Parathyroid adenoma (tissue), 2 donors: ENCODE measurements at regions not wholly inside any gene's neighbourhood (a gene's known extent, or its start where the extent isn't known, plus 50 kb on each side); places are given as distances from the start of the nearest gene placed in this dataset.

ENCODE experiments used
- H2AFZ ChIP-seq: fragments of 300-600 bp; sonication (generic); one replicate; pipeline ENCODE4 v1.7.0; 2017; ENCODE audit warnings: antibody characterized with exemption, mild to moderate bottlenecking
- H3K27ac ChIP-seq: fragments of 300-600 bp; sonication (generic); one replicate; pipeline ENCODE4 v1.7.0; 2017
- H3K27me3 ChIP-seq: fragments of 300-600 bp; sonication (generic); one replicate; pipeline ENCODE4 v1.7.0; 2017; ENCODE audit warnings: low read length; ENCODE audit not compliant: control insufficient read depth, insufficient read depth
- H3K36me3 ChIP-seq: fragments of 300-600 bp; sonication (generic); one replicate; pipeline ENCODE4 v1.7.0; 2017; ENCODE audit warnings: low read length; ENCODE audit not compliant: control insufficient read depth, insufficient read depth
- H3K4me1 ChIP-seq: fragments of 300-600 bp; sonication (generic); one replicate; pipeline ENCODE4 v1.7.0; 2017; ENCODE audit warnings: control low read depth
- H3K4me2 ChIP-seq: fragments of 300-600 bp; sonication (generic); one replicate; pipeline ENCODE4 v1.7.0; 2017; ENCODE audit warnings: low read length
- H3K4me3 ChIP-seq: fragments of 300-600 bp; sonication (generic); one replicate; pipeline ENCODE4 v1.7.0; 2017; ENCODE audit warnings: low read depth, low read length
- H3K79me2 ChIP-seq: fragments of 300-600 bp; sonication (generic); one replicate; pipeline ENCODE4 v1.7.0; 2017; ENCODE audit warnings: control low read depth
- H3K9ac ChIP-seq: fragments of 300-600 bp; sonication (generic); one replicate; pipeline ENCODE4 v1.7.0; 2017; ENCODE audit warnings: mild to moderate bottlenecking
- H3K9me3 ChIP-seq: fragments of 300-600 bp; sonication (generic); one replicate; pipeline ENCODE4 v1.7.0; 2017; ENCODE audit warnings: low read length; ENCODE audit not compliant: control insufficient read depth
- CTCF ChIP-seq: fragments of 300-600 bp; sonication (generic); IDR thresholded peaks from one replicate; pipeline ENCODE4 v1.7.0; 2017; ENCODE audit warnings: antibody characterized with exemption, mild to moderate bottlenecking
- donor health status: primary hyperparathyroidism.

GRCh38 chr5:117690612-117691011 lies 1116.0 kb upstream of the SEMA6A start:
- Histone ChIP-seq H3K4me3 (no peak overlapping the region), H3K79me2 (no peaks in the 10 kb centered on the region), H3K9ac (no peak overlapping the region), H3K4me1 (no peaks in the 10 kb centered on the region), H3K36me3 (no peaks in the 10 kb centered on the region), H3K27ac (no peak overlapping the region), H2AFZ (no peak overlapping the region), H3K27me3 (no peaks in the 10 kb centered on the region), H3K9me3 (no peaks in the 10 kb centered on the region), H3K4me2 (no peak overlapping the region)
- no peak for TF ChIP-seq CTCF

- no peak for TF ChIP-seq CTCF
- Histone ChIP-seq H3K27me3 (no peaks in the 10 kb centered on the region), H3K36me3 (no peaks in the 10 kb centered on the region), H3K9ac (no peak overlapping the region), H3K9me3 (no peaks in the 10 kb centered on the region), H3K4me1 (no peaks in the 10 kb centered on the region), H3K27ac (no peak overlapping the region), H2AFZ (no peak overlapping the region), H3K4me2 (no peak overlapping the region), H3K79me2 (no peaks in the 10 kb centered on the region), H3K4me3 (no peak overlapping the region)
Measured at GRCh38 chr5:117686926-117687325, 1112.3 kb upstream of the SEMA6A start.

GRCh38 chr5:117682416-117682815 lies 1107.8 kb upstream of the SEMA6A start:
- Histone ChIP-seq H3K4me3 (no peak overlapping the region), H3K27ac (no peak overlapping the region), H3K9me3 (no peaks in the 10 kb centered on the region), H3K27me3 (no peaks in the 10 kb centered on the region), H3K79me2 (no peaks in the 10 kb centered on the region), H3K4me2 (no peak overlapping the region), H2AFZ (no peak overlapping the region), H3K36me3 (no peaks in the 10 kb centered on the region), H3K4me1 (no peaks in the 10 kb centered on the region), H3K9ac (no peak overlapping the region)
- no peak for TF ChIP-seq CTCF

GRCh38 chr5:117681431-117682254 lies 1107.0 kb upstream of the SEMA6A start:
- no peak overlapping the region for H3K4me2 ChIP-seq
- no peaks in the 10 kb centered on the region for H3K27me3 ChIP-seq
- H3K27ac ChIP-seq, result no peak overlapping the region
- no peak overlapping the region for H3K9ac ChIP-seq
- H3K4me1 ChIP-seq, result no peaks in the 10 kb centered on the region
- H3K9me3 ChIP-seq, result no peaks in the 10 kb centered on the region
- no peak overlapping the region for H3K4me3 ChIP-seq
- TF ChIP-seq CTCF, result no peak
- H3K79me2 ChIP-seq, result no peaks in the 10 kb centered on the region
- no peak overlapping the region for H2AFZ ChIP-seq
- no peaks in the 10 kb centered on the region for H3K36me3 ChIP-seq

- Histone ChIP-seq H3K36me3 (no peaks in the 10 kb centered on the region), H3K9me3 (no peaks in the 10 kb centered on the region), H3K27ac (no peak overlapping the region), H3K4me3 (no peak overlapping the region), H3K27me3 (no peaks in the 10 kb centered on the region), H3K79me2 (no peaks in the 10 kb centered on the region), H3K9ac (no peak overlapping the region), H3K4me1 (no peaks in the 10 kb centered on the region), H3K4me2 (no peak overlapping the region), H2AFZ (no peak overlapping the region)
- no peak for TF ChIP-seq CTCF
Measured at GRCh38 chr5:117680426-117680825, 1105.8 kb upstream of the SEMA6A start.
